NCI-H128 (cell line): ENCODE measurements at regions not wholly inside any gene's neighbourhood (a gene's known extent, or its start where the extent isn't known, plus 50 kb on each side); places are given as distances from the start of the nearest gene placed in this dataset.

Experiments used
- DNase-seq: peaks from one replicate; lab custom pipeline; 2025; ENCODE audit not compliant: unreplicated experiment; lab: John Stamatoyannopoulos, UW

GRCh38 chr7:10238641-10239040, 735.0 kb upstream of the PHF14 start:
- DNase-seq, result no peak

- no peak for DNase-seq
These were observed 733.9 kb upstream of the PHF14 start for GRCh38 chr7:10239695-10240345.

- no peak for DNase-seq
These were observed 728.3 kb upstream of the PHF14 start for GRCh38 chr7:10245406-10245805.

- no peak for DNase-seq
These were observed 716.2 kb upstream of the PHF14 start for GRCh38 chr7:10257438-10257837.

- DNase-seq, result no peak
These were observed 706.7 kb upstream of the PHF14 start for GRCh38 chr7:10266976-10267375.

- DNase-seq, result no peak
These were observed 705.6 kb upstream of the PHF14 start for GRCh38 chr7:10268034-10268433.

- no peak for DNase-seq
These were observed 690.8 kb upstream of the PHF14 start for GRCh38 chr7:10282909-10283308.

GRCh38 chr7:10284001-10284400, 689.7 kb upstream of the PHF14 start:
- no peak for DNase-seq

GRCh38 chr7:10299384-10299783, 674.3 kb upstream of the PHF14 start:
- DNase-seq, result no peak

GRCh38 chr7:10300577-10300976, 673.1 kb upstream of the PHF14 start:
- no peak for DNase-seq

GRCh38 chr7:10308276-10308675, 665.4 kb upstream of the PHF14 start:
- no peak for DNase-seq

GRCh38 chr7:10312942-10313341, 660.7 kb upstream of the PHF14 start:
- DNase-seq, result no peak

- no peak for DNase-seq
These were observed 657.8 kb upstream of the PHF14 start for GRCh38 chr7:10315881-10316280.

- DNase-seq, result no peak
These were observed 657.2 kb upstream of the PHF14 start for GRCh38 chr7:10316488-10316887.

- DNase-seq, result no peak
These were observed 648.3 kb upstream of the PHF14 start for GRCh38 chr7:10325395-10325794.

GRCh38 chr7:10343108-10343507, 630.6 kb upstream of the PHF14 start:
- DNase-seq, result no peak

- no peak for DNase-seq
These were observed 627.6 kb upstream of the PHF14 start for GRCh38 chr7:10346032-10346431.

- no peak for DNase-seq
These were observed 617.9 kb upstream of the PHF14 start for GRCh38 chr7:10355816-10356215.

- no peak for DNase-seq
These were observed 613.6 kb upstream of the PHF14 start for GRCh38 chr7:10360050-10360449.

- no peak for DNase-seq
These were observed 571.9 kb upstream of the PHF14 start for GRCh38 chr7:10401793-10402192.

- DNase-seq, result peak; percentile 33
These were observed 561.2 kb upstream of the PHF14 start for GRCh38 chr7:10412422-10413019.

GRCh38 chr7:10418985-10419384, 554.7 kb upstream of the PHF14 start:
- no peak for DNase-seq

- no peak for DNase-seq
These were observed 544.6 kb upstream of the PHF14 start for GRCh38 chr7:10429031-10429430.
